ENCODE measurements at regions not wholly inside any gene's neighbourhood (a gene's known extent, or its start where the extent isn't known, plus 50 kb on each side); places are given as distances from the start of the nearest gene placed in this dataset.
"Not testable (repeated sequence)": the region's sequence is repeated elsewhere in the genome, so short reads cannot be mapped to it uniquely, and the experiment has no call there.

DNA sequence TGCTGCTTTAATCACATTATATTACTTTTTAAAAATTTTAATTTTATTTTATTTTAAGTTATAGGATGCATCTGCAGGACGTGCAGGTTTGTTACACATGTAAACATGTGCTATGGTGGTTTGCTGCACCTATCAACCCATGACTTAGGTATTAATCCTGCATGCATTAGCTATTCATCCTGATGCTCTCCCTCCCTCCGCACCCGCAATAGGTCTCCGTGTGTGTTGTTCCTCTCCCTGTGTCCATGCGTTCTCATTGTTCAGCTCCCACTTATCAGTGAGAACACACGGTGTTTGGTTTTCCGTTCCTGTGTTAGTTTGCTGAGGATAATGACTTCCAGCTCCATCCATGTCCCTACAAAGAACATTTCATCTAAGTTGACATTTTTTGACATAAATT, 283.2 kb downstream of the CYRIA start:
- Histone ChIP-seq H3K9me2 (ENCODE audit: low read depth, low read length) (no peaks in the 10 kb centered on the region), H3K4me2 (ENCODE audit: low read length) (no peak overlapping the region), H3K9me3 (ENCODE audit: low read length) (no peaks in the 10 kb centered on the region), H3F3A (ENCODE audit: insufficient read depth, low read length) (no peaks in the 10 kb centered on the region), H3K36me3 (ENCODE audit: insufficient read depth, low read length) (no peaks in the 10 kb centered on the region), H4K20me1 (ENCODE audit: insufficient read depth, low read length) (no peaks in the 10 kb centered on the region), H3K4me3 (ENCODE audit: low read depth, low read length, poor library complexity, severe bottlenecking) (no peak overlapping the region), H3K27ac (ENCODE audit: low read depth, low read length, poor library complexity, severe bottlenecking) (no peak overlapping the region), H3K79me2 (ENCODE audit: insufficient read depth, low read length) (no peaks in the 10 kb centered on the region), H3K9ac (ENCODE audit: low read length) (no peak overlapping the region), H2AFZ (ENCODE audit: low read length) (no peak overlapping the region), H3K27me3 (ENCODE audit: insufficient read depth, low read length) (no peaks in the 10 kb centered on the region), H3K4me1 (ENCODE audit: insufficient read depth, low read length, severe bottlenecking) (no peaks in the 10 kb centered on the region)
- no peak for TF ChIP-seq EZH2 (IDR thresholded peaks at IDR 0.05; ENCODE audit: borderline replicate concordance, low read length)
- TF ChIP-seq, protein P1, sequence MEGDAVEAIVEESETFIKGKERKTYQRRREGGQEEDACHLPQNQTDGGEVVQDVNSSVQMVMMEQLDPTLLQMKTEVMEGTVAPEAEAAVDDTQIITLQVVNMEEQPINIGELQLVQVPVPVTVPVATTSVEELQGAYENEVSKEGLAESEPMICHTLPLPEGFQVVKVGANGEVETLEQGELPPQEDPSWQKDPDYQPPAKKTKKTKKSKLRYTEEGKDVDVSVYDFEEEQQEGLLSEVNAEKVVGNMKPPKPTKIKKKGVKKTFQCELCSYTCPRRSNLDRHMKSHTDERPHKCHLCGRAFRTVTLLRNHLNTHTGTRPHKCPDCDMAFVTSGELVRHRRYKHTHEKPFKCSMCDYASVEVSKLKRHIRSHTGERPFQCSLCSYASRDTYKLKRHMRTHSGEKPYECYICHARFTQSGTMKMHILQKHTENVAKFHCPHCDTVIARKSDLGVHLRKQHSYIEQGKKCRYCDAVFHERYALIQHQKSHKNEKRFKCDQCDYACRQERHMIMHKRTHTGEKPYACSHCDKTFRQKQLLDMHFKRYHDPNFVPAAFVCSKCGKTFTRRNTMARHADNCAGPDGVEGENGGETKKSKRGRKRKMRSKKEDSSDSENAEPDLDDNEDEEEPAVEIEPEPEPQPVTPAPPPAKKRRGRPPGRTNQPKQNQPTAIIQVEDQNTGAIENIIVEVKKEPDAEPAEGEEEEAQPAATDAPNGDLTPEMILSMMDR (IDR thresholded peaks at IDR 0.05; ENCODE audit: low read length): no peak

DNA sequence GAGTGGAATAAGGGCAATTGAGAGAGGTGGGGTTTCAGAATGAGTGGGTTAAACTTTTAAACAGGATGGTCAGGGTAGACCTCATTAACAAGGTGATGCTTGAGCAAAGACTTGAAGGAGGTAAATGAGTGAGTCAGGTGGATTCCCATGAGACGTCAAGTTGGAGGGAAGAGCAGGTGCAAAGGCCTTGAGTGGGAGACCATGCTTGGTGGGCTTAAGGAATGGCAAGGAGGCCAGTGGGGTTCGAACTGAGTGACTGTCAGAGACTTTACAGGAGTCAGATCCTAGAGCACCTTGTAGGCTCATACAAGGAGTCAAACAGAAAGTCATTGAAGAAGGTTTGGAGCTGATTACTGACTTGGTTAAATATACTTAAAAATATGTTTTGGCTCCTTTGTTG, 284.1 kb downstream of the CYRIA start:
- Histone ChIP-seq H3K4me1 (ENCODE audit: insufficient read depth, low read length, severe bottlenecking) (no peaks in the 10 kb centered on the region), H2AFZ (ENCODE audit: low read length) (no peak overlapping the region), H3K4me3 (ENCODE audit: low read depth, low read length, poor library complexity, severe bottlenecking) (no peak overlapping the region), H3K9me3 (ENCODE audit: low read length) (no peaks in the 10 kb centered on the region), H3K4me2 (ENCODE audit: low read length) (no peak overlapping the region), H3K9ac (ENCODE audit: low read length) (no peak overlapping the region), H3K9me2 (ENCODE audit: low read depth, low read length) (no peaks in the 10 kb centered on the region), H3K27ac (ENCODE audit: low read depth, low read length, poor library complexity, severe bottlenecking) (no peak overlapping the region), H3K79me2 (ENCODE audit: insufficient read depth, low read length) (no peaks in the 10 kb centered on the region), H3K36me3 (ENCODE audit: insufficient read depth, low read length) (no peaks in the 10 kb centered on the region), H3F3A (ENCODE audit: insufficient read depth, low read length) (no peaks in the 10 kb centered on the region), H4K20me1 (ENCODE audit: insufficient read depth, low read length) (no peaks in the 10 kb centered on the region), H3K27me3 (ENCODE audit: insufficient read depth, low read length) (no peaks in the 10 kb centered on the region)
- TF ChIP-seq, protein P1 (IDR thresholded peaks at IDR 0.05; ENCODE audit: low read length): no peak
- no peak for TF ChIP-seq EZH2 (IDR thresholded peaks at IDR 0.05; ENCODE audit: borderline replicate concordance, low read length)

DNA sequence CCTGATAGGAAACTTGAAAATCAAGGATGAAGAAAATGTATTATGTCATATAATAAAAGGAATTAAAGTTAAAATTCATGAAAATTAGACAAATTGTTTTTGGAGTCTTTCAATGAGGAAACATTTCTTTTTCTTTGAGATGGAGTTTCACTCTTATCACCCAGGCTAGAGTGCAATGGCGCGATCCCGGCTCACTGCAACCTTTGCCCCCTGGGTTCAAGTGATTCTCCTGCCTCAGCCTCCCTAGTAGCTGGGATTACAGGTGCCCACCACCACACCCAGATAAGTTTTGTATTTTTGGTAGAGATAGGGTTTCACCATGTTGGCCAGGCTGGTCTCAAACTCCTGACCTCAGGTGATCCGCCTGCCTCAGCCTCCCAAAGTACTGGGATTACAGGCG, 285.7 kb downstream of the CYRIA start:
- not testable (repeated sequence) for H3K4me1 ChIP-seq (ENCODE audit: insufficient read depth, low read length, severe bottlenecking); H3K27ac ChIP-seq (ENCODE audit: low read depth, low read length, poor library complexity, severe bottlenecking); H2AFZ ChIP-seq (ENCODE audit: low read length); H3K9me2 ChIP-seq (ENCODE audit: low read depth, low read length); H3K4me2 ChIP-seq (ENCODE audit: low read length); H3K4me3 ChIP-seq (ENCODE audit: low read depth, low read length, poor library complexity, severe bottlenecking); H4K20me1 ChIP-seq (ENCODE audit: insufficient read depth, low read length); H3K9me3 ChIP-seq (ENCODE audit: low read length); H3K9ac ChIP-seq (ENCODE audit: low read length); H3K79me2 ChIP-seq (ENCODE audit: insufficient read depth, low read length); H3F3A ChIP-seq (ENCODE audit: insufficient read depth, low read length); H3K36me3 ChIP-seq (ENCODE audit: insufficient read depth, low read length); H3K27me3 ChIP-seq (ENCODE audit: insufficient read depth, low read length)

DNA sequence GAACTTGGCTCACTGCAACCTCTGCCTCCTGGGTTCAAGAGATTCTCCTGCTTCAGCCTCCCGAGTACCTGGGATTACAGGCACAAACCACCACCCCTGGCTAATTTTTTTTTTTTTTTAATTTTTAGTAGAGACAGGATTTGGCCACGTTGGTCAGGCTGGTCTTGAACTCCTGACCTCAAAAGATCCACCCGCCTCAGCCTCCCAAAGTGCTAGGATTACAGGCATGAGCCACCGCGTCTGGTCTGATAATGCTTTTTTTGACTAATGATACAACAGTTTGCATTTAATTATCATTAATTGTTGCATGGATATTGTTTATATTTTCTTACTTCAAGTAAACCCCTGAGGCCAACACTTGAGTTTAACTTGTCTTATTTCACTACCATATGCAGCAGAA, 286.6 kb downstream of the CYRIA start:
- H3K4me2 ChIP-seq (ENCODE audit: low read length); H3K9ac ChIP-seq (ENCODE audit: low read length); H3F3A ChIP-seq (ENCODE audit: insufficient read depth, low read length); H4K20me1 ChIP-seq (ENCODE audit: insufficient read depth, low read length); H3K27ac ChIP-seq (ENCODE audit: low read depth, low read length, poor library complexity, severe bottlenecking); H3K36me3 ChIP-seq (ENCODE audit: insufficient read depth, low read length); H2AFZ ChIP-seq (ENCODE audit: low read length); H3K9me2 ChIP-seq (ENCODE audit: low read depth, low read length); H3K27me3 ChIP-seq (ENCODE audit: insufficient read depth, low read length); H3K9me3 ChIP-seq (ENCODE audit: low read length); H3K4me3 ChIP-seq (ENCODE audit: low read depth, low read length, poor library complexity, severe bottlenecking); H3K4me1 ChIP-seq (ENCODE audit: insufficient read depth, low read length, severe bottlenecking); H3K79me2 ChIP-seq (ENCODE audit: insufficient read depth, low read length): not testable (repeated sequence)
